Hindlimb muscle (tissue), 1 donor: ENCODE measurements at regions not wholly inside any gene's neighbourhood (a gene's known extent, or its start where the extent isn't known, plus 50 kb on each side); places are given as distances from the start of the nearest gene placed in this dataset.
A peak's percentile ranks its signal among the peaks of the same experiment; 100 is the strongest.
"Not testable (repeated sequence)": the region's sequence is repeated elsewhere in the genome, so short reads cannot be mapped to it uniquely, and the experiment has no call there.

ENCODE experiments used
- DNase-seq: peaks from one replicate; pipeline ENCODE4 v3.0.0-alpha.2; 2013

- no peak for DNase-seq
These were observed 108.7 kb upstream of the SYT6 start for GRCh38 chr1:114262337-114262736.

DNA sequence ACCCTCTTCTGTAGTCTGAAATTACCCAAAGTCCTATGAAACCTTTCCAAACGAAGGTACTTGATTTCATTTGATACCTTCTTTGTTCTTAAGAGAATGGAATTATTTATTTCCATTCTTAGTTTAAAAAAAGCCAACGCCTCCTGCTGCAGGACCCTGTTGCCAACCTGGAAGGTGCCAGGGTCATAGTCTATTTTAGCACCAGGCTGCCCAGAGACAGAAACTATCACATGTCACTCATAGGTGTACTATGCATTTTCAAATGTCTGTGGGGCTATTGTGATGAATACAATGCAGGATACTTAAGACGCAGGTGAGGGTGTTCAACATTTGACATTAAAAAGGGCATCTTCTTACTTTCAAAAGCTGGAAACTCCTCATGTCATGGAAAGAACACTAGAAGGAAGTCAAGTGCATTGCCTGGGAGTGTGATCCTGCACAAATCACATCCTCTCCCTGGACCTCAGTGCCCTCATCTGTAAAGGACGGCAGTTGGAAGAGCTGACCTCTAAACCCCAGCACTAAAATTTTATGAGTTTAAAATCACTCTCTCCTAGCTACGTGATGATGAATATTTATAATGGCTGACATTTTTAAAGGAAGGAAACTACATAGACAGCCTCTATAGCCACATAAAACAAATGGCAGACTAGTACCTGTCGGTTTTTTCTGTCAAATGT, 107.3 kb upstream of the SYT6 start:
- no peak for DNase-seq

DNA sequence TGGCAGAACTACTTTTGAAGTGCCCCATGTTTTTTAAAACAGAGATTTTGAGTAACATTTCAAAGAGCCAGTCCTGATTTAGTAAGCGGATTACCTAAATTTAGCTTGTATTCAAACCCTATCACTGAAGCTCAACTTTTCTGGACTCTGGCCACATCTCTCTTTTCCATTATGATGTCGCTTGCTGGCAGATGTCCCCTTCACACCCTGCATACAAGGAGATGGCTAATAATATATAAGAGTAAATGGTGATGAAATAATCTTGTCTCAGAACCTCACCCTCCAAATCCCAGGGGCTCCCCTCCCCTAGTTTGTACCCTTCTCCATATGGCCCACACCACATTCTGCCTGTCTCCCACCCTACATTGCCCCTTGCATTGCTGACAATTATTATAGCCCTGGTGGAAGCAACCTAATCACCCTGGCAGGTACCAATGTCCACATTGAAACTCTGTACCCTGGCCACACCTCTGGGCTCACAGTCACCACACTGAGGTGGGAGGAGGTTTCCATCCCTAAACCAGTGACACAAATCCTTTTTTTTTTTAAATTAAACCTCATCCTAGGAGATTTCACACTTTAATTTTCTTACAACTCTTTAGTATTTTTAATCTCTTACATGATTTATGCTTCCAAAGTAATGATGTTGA, 106.0 kb upstream of the SYT6 start:
- no peak for DNase-seq

DNA sequence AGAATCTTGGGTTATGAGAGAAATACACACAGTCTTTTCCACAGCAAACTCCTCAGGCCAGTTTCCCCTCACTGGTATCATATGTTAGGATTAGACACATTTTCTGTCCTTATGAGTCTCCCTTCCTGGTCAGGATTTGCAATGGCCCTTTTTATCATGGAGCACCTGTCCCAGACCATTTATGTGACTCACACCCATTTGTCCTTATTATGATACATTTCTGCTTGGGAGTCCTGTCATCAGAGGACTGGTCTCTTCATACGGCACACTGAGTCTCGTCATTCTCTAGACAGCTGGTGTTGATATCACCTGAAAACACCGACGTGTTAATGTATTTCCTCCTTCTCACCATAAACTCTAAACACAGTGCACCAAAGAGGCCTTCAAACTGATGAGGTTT, 105.0 kb upstream of the SYT6 start:
- DNase-seq, result no peak

DNA sequence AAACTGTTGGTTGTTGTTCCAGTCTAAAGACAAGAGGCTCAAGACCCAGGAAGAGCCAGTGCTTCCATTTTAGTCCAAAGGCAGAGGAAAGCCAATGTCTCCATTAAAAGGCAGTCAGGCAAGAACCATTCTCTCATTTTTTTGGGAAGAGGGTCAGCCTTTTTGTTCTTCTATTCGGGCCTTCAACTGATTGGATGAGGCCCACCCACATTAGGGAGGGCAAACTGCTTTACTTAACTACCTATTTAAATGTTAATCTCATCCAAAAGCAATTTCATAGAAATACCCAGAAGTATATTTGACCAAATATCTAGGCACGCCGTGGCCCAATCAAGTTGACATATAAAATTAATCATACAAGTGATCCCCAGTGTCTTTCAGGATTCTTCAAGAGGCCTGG, 104.4 kb upstream of the SYT6 start:
- no peak for DNase-seq

- DNase-seq, result no peak
These were observed 103.9 kb upstream of the SYT6 start for GRCh38 chr1:114257554-114257953.

DNA sequence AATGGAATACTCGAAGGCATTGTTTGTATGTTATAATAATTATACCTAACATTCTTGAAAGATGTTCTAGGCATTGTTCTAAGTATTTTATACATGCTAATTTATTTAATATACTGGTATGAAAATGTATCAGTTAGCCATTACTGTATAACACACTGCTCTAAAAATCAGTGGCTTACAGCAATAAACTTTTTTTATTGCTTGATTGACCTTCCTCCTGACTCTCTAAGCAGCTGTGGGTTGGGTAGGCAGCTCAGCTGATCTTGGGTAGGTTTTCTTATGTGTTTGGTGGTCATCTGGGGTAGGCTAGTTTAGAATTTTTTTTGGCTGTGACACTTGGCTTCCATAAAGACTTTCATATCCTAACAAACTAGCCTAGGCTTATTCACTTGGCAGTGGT, 100.2 kb upstream of the SYT6 start:
- no peak for DNase-seq

- no peak for DNase-seq
These were observed 97.9 kb upstream of the SYT6 start for GRCh38 chr1:114251573-114251939.

DNA sequence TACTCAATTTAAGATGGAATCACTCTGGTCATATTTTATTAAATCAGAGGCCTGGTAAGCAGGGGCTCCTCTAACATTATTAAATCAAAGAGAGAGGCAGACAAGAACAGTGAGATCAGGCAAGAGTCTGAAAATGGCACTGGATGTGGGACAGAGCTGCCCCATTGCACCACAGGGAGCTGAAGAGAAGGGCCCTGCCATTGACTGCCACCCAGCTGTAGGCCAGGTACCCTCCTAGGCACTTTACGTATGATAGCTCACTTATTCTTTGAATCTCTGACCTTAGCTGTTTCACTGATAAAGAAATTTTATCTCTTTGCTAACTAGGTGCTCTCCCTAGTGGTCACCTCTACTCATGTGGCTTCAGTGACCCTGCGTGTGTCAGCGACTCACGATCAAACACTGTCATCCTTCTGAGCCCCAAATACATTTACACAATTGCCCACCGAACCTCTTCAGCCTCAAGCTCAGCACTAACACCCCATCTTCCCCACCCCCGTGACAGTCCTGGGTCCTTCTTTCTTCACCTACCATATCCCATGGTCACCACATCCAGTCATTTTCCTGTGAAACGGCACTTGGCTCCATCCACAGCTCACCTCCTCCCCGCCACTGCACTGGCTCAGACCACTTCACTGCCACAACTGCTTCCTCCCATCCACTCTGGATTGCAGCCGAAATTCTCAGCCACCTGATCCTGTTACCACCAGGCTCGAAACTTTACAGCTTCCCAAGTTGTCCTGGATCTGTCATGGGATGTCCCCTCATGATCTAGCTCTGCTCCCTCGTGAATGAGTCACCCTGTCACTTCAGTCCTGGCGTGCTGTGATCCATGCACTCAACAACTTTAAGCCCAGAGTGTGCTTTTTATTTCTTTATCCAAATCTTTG, 97.3 kb upstream of the SYT6 start:
- DNase-seq, result no peak

DNA sequence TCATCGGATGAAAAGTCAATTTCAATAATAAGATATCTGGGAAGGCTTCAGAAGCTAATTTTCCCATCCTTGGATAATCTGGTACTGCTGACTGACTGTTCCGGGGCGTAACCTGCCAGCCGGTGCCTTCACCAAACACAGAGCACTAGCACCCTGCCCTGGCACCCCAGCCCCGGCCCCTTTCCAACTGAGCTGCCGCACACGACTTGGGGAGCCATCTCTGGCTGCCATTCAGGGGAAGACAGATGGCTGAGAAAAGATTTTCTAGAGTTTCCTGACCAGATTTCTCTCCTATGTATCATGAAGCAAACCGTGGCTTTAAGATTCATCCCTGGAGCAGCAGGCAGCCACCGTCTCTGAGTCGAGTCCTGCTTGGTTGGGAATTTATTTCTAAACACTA, 96.0 kb upstream of the SYT6 start:
- DNase-seq, result no peak

GRCh38 chr1:114248162-114248561, 94.5 kb upstream of the SYT6 start:
- no peak for DNase-seq

DNA sequence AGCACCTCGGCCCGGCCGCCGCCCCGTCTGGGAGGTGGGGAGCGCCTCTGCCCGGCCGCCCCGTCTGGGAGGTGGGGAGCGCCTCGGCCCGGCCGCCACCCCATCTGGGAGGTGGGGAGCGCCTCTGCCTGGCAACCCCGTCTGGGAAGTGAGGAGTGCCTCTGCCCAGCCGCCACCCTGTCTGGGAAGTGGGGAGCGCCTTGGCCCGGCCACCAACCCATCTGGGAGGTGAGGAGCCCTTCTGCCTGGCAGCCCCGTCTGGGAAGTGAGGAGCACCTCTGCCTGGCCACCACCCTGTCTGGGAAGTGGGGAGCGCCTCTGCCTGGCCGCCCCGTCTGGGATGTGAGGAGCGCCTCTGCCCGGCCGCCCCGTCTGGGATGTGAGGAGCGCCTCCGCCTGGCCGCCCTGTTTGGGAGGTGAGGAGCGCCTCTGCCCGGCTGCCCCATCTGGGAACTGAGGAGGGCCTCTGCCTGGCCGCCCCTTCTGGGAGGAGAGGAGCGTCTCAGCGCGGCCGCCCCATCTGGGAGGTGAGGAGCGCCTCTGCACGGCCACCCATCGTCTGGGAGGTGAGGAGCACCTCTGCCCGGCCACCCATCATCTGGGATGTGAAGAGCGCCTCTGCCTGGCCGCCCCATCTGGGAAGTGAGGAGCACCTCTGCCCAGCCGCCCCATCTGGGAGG, 89.0 kb upstream of the SYT6 start:
- not testable (repeated sequence) for DNase-seq

DNA sequence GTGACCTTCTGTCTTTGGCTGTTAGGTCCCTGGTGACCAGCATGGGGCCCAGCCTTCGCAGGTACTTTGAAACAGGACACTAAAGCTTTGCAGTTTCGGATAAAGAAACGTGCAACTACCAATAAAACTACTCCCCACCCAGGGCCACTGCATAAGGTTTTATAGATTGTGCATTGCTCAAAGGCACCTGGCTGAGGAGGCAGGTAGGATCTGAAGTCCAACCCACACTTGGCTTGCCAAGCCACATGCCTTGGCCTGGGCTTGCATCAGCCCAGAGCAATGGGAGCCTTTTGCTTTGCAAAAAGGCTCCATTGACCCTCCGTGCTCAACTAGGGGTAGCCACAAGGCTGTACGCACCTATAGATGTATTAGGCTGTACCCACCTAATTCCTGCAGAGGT, 84.4 kb upstream of the SYT6 start:
- no peak for DNase-seq

GRCh38 chr1:114236517-114236916, 82.8 kb upstream of the SYT6 start:
- DNase-seq, result no peak

GRCh38 chr1:114235960-114236359, 82.3 kb upstream of the SYT6 start:
- no peak for DNase-seq

GRCh38 chr1:114235281-114235680, 81.6 kb upstream of the SYT6 start:
- no peak for DNase-seq

- no peak for DNase-seq
These were observed 80.9 kb upstream of the SYT6 start for GRCh38 chr1:114234408-114235124.

GRCh38 chr1:114232691-114233090, 79.0 kb upstream of the SYT6 start:
- DNase-seq, result no peak

DNA sequence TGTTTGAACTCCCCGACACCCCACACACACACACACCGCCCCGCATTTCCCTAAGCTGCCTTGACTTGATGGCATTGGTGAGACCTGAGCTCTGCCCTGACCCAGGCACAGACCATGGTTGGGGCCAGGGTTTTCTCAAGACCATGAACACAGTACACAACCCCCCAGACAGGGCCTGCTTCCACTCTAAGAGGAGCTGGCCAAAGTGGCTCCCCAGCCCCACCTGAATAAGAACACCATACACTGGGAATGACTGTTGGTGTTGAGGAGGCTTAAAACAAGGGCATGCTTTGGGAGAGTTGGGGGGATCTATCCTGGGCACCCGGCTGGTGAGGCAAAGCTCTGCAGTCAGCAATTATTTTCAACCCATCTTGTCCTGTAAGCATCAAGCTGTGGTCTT, 77.6 kb upstream of the SYT6 start:
- no peak for DNase-seq

GRCh38 chr1:114229368-114229767, 75.7 kb upstream of the SYT6 start:
- DNase-seq, result no peak

- DNase-seq, result no peak
These were observed 73.4 kb upstream of the SYT6 start for GRCh38 chr1:114227059-114227458.

DNA sequence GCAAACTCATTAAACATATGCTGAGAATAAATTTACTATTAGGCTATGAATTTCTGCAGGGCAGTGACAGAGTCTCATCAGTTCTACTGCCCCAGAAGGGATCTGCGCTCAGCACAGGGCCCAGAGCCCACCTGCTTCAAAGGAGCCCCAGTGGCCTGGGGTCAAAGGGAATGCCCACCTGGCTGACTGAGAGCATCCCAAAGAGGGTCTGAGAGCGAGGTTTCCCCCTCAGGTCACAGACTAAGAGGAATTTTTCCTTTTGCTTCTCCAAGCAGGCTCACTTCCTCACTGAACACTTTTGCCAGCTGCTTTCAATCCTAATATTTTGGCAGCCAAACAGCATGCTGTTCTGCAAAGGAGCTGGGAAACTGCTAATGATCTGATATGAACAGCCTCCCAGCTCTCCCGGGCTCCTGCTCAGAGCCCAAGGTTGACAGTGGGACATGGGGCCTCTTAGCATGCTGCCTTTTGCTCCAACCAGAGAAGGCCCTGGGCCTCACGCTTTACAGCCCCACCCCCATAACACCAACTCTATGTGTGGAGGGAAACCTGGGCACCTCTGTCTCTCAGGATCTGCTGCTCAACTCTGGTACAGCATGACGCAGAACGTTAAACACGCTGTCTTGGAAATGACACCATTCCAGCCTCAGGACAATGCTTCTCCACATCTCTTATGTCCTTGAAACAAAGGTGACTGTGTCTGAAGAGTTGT, 70.7 kb upstream of the SYT6 start:
- peak; percentile 48 for DNase-seq
